A673 (cell line): ENCODE measurements at regions not wholly inside any gene's neighbourhood (a gene's known extent, or its start where the extent isn't known, plus 50 kb on each side); places are given as distances from the start of the nearest gene placed in this dataset.

Experiments
- BruUV-seq: library from RNA; stranded (reverse); fragments of 400-500 nt; replicated peaks from 2 replicates; lab custom pipeline; 2021; lab: Mats Ljungman, UMichigan
- CTCF ChIA-PET: fragments of 300-600 bp; sonication (Branson Sonifier 250); formaldehyde crosslinking; loops from one replicate; lab custom pipeline; 2022; ENCODE audit warnings: antibody characterized with exemption; lab: Charles Lee
- POLR2A ChIA-PET: fragments of 300-600 bp; sonication (Branson Sonifier 250); formaldehyde crosslinking; loops from one replicate; lab custom pipeline; 2022; ENCODE audit warnings: antibody characterized with exemption; ENCODE audit not compliant: low non-redundant PET; lab: Charles Lee
- DNase-seq: peaks from one replicate; pipeline ENCODE4 v3.0.0-alpha.2; 2015; ENCODE audit warnings: low spot score
- H3K27ac ChIP-seq: fragments of 200-600 bp; sonication (generic); 2 replicates; pipeline ENCODE4 v1.5.1; 2016; ENCODE audit warnings: mixed run types, low read depth, mild to moderate bottlenecking, mixed read lengths, antibody characterized with exemption, low read length; ENCODE audit not compliant: poor library complexity, severe bottlenecking
- H3K27me3 ChIP-seq: fragments of 200-600 bp; sonication (generic); replicated peaks from 2 replicates; pipeline ENCODE4 v1.6.1; 2017; ENCODE audit warnings: mixed run types, low read depth, mild to moderate bottlenecking, mixed read lengths, antibody characterized with exemption, low read length; ENCODE audit not compliant: insufficient read depth, poor library complexity
- H3K36me3 ChIP-seq: fragments of 200-600 bp; sonication (generic); 2 replicates; pipeline ENCODE4 v1.6.1; 2016; ENCODE audit warnings: mixed run types, mild to moderate bottlenecking, mixed read lengths, antibody characterized with exemption, low read length; ENCODE audit not compliant: insufficient read depth, poor library complexity, severe bottlenecking
- H3K4me1 ChIP-seq: fragments of 200-600 bp; sonication (generic); 2 replicates; pipeline ENCODE4 v1.6.1; 2017; ENCODE audit warnings: mixed run types, mild to moderate bottlenecking, mixed read lengths, antibody characterized with exemption, low read length; ENCODE audit not compliant: insufficient read depth, poor library complexity, severe bottlenecking
- H3K4me3 ChIP-seq: fragments of 200-600 bp; sonication (generic); 2 replicates; pipeline ENCODE4 v1.5.1; 2016; ENCODE audit warnings: low read depth, mixed run types, mild to moderate bottlenecking, mixed read lengths, low read length; ENCODE audit not compliant: poor library complexity, severe bottlenecking
- H3K9me3 ChIP-seq: fragments of 200-600 bp; sonication (generic); 2 replicates; pipeline ENCODE4 v1.6.1; 2016; ENCODE audit warnings: mixed run types, low read depth, mild to moderate bottlenecking, mixed read lengths, antibody characterized with exemption, low read length; ENCODE audit not compliant: poor library complexity, severe bottlenecking
- CTCF ChIP-seq: fragments of 300-800, 200-600 bp; sonication (generic); conservative IDR thresholded peaks from 2 replicates; pipeline ENCODE4 v1.5.1; 2017; ENCODE audit warnings: low read depth, mild to moderate bottlenecking, antibody characterized with exemption, low read length, moderate library complexity, mixed read lengths
- EZH2 ChIP-seq: fragments of 200-600 bp; sonication (generic); IDR thresholded peaks from 2 replicates; pipeline ENCODE4 v1.6.1; 2017; ENCODE audit warnings: borderline replicate concordance, low read depth, mild to moderate bottlenecking, mixed read lengths, antibody characterized with exemption, low read length; ENCODE audit not compliant: poor library complexity, severe bottlenecking
- intact Hi-C: fragments of 100-400 bp; cut with micrococcal nuclease; formaldehyde crosslinking; loops from one replicate; pipeline ENCODE4 v1.10.0; 2022; ENCODE audit not compliant: unreplicated experiment

- DNase-seq: no peak
- no peak for TF ChIP-seq CTCF
- TF ChIP-seq EZH2: no peak
- Histone ChIP-seq H3K4me1 (no peaks in the 10 kb centered on the region), H3K36me3 (no peaks in the 10 kb centered on the region), H3K4me3 (no peak overlapping the region), H3K9me3 (no peaks in the 10 kb centered on the region), H3K27ac (no peak overlapping the region), H3K27me3 (no peaks in the 10 kb centered on the region)
- intact Hi-C loops: no loop called here
- BruUV-seq: no TSS peak
- ChIA-PET POLR2A (no interaction called here), CTCF (no interaction called here)
Observed at GRCh38 chr5:52607227-52607824, 180.4 kb upstream of the ITGA1 start.

GRCh38 chr5:52620315-52620714 lies 167.4 kb upstream of the ITGA1 start:
- no peak overlapping the region for H3K4me3 ChIP-seq

GRCh38 chr5:52623291-52623690 lies 164.4 kb upstream of the ITGA1 start:
- Histone ChIP-seq H3K4me1 (no peaks in the 10 kb centered on the region), H3K36me3 (no peaks in the 10 kb centered on the region), H3K4me3 (no peak overlapping the region), H3K9me3 (no peaks in the 10 kb centered on the region), H3K27ac (no peak overlapping the region), H3K27me3 (no peaks in the 10 kb centered on the region)
- intact Hi-C loops: no loop called here
- ChIA-PET CTCF (no interaction called here), POLR2A (no interaction called here)
- TF ChIP-seq EZH2 (no peak), CTCF (no peak)
- no TSS peak for BruUV-seq
- DNase-seq: no peak

More at GRCh38 chr5:52620315-52620714, 167.4 kb upstream of the ITGA1 start:
- BruUV-seq: no TSS peak
- Histone ChIP-seq H3K36me3 (no peaks in the 10 kb centered on the region), H3K27me3 (no peaks in the 10 kb centered on the region), H3K9me3 (no peaks in the 10 kb centered on the region), H3K27ac (no peak overlapping the region), H3K4me1 (no peaks in the 10 kb centered on the region)
- DNase-seq: no peak
- intact Hi-C loops: no loop called here
- TF ChIP-seq CTCF: no peak
- CTCF ChIA-PET: no interaction called here
- POLR2A ChIA-PET: no interaction called here
